ENCODE measurements at regions not wholly inside any gene's neighbourhood (a gene's known extent, or its start where the extent isn't known, plus 50 kb on each side); places are given as distances from the start of the nearest gene placed in this dataset.

GRCh38 chr5:72046106-72046505, 61.2 kb upstream of the MAP1B start:
- WGBS, 2 experiments (ENCODE audit: extremely low coverage in 2 of 2, insufficient read length in 1 of 2) = no CpG with 5 or more reads among the region's 1 CpG
- DNase-seq = no peak
- Histone ChIP-seq H3K56ac (ENCODE audit: extremely low read depth, insufficient read depth, low read length) (no peak overlapping the region), H4K20me1 (ENCODE audit: insufficient read depth, low read length) (no peaks in the 10 kb centered on the region), H3K4me1 (ENCODE audit: control insufficient read depth, insufficient read depth, low read length) (no peaks in the 10 kb centered on the region), H2AFZ (replicated peaks; ENCODE audit: low read length, poor library complexity) (no peak overlapping the region), H2BK15ac (ENCODE audit: low read depth, low read length) (no peak overlapping the region), H4K8ac (ENCODE audit: low read depth in 2 of 2, low read length in 2 of 2) (no peak overlapping the region), H3K27ac (ENCODE audit: insufficient read depth, low read length) (no peak overlapping the region), H3K18ac (ENCODE audit: low read depth, low read length) (no peak overlapping the region), H3K4me2 (ENCODE audit: low read depth, low read length) (no peak overlapping the region), H3K9me3 (ENCODE audit: control insufficient read depth, insufficient read depth, low read length) (no peaks in the 10 kb centered on the region), H3K27me3 (ENCODE audit: control insufficient read depth, insufficient read depth, low read length) (peaks cover 15% of the 10 kb centered on the region), H3K23ac (ENCODE audit: low read depth, low read length) (no peak overlapping the region), H4K5ac (ENCODE audit: low read depth, low read length) (no peak overlapping the region), H4K91ac (ENCODE audit: insufficient read depth, low read depth, low read length) (no peak overlapping the region), H3K9me1 (ENCODE audit: insufficient read depth, low read length) (no peaks in the 10 kb centered on the region), H3K4me3 (ENCODE audit: insufficient read depth, low read depth, low read length) (no peak overlapping the region), H3K36me3 (ENCODE audit: control insufficient read depth, insufficient read depth, low read length) (no peaks in the 10 kb centered on the region), H3K14ac (replicated peaks; ENCODE audit: low read depth, low read length) (no peak overlapping the region), H2AK5ac (ENCODE audit: low read depth, low read length) (no peak overlapping the region), H2BK120ac (ENCODE audit: low read depth, low read length) (no peak overlapping the region), H2BK5ac (ENCODE audit: low read depth, low read length, poor library complexity, severe bottlenecking) (no peak overlapping the region), H2BK20ac (ENCODE audit: low read depth, low read length) (no peak overlapping the region), H3K4ac (ENCODE audit: low read depth, low read length) (no peak overlapping the region), H3K9ac (ENCODE audit: low read depth, low read length) (no peak overlapping the region), H2AK9ac (replicated peaks; ENCODE audit: low read depth, low read length, poor library complexity) (no peak overlapping the region), H3K79me1 (ENCODE audit: low read depth in 1 of 2, low read length in 2 of 2) (no peaks in the 10 kb centered on the region)
- TF ChIP-seq MXI1 (IDR thresholded peaks at IDR 0.05; ENCODE audit: borderline replicate concordance, low read depth, low read length) = no peak
- TF ChIP-seq USF2 (IDR thresholded peaks at IDR 0.05; ENCODE audit: low read depth, low read length) = no peak
- TF ChIP-seq RAD21 (IDR thresholded peaks at IDR 0.05; ENCODE audit: low read length) = no peak
- TF ChIP-seq RCOR1 (IDR thresholded peaks at IDR 0.05; ENCODE audit: insufficient replicate concordance, low read length) = no peak
- no peak for TF ChIP-seq FOS (IDR thresholded peaks at IDR 0.05; ENCODE audit: low read depth, low read length)
- no peak for TF ChIP-seq NFE2L2 (IDR thresholded peaks at IDR 0.05; ENCODE audit: low read depth, low read length)
- no peak for TF ChIP-seq RFX5 (IDR thresholded peaks at IDR 0.05; ENCODE audit: low read depth, low read length)
- TF ChIP-seq BHLHE40 (IDR thresholded peaks at IDR 0.05; ENCODE audit: low read depth, low read length) = no peak
- TF ChIP-seq CEBPB (IDR thresholded peaks at IDR 0.05; ENCODE audit: low read depth, low read length) = no peak
- no peak for TF ChIP-seq SMC3 (IDR thresholded peaks at IDR 0.05; ENCODE audit: low read depth, low read length)
- no peak for TF ChIP-seq CTCF (conservative IDR thresholded peaks at IDR 0.05; ENCODE audit: low read depth, low read length)
- TF ChIP-seq POLR2A (IDR thresholded peaks at IDR 0.05; ENCODE audit: low read depth, low read length) = no peak
- TF ChIP-seq CHD1 (IDR thresholded peaks at IDR 0.05; ENCODE audit: low read depth, low read length) = no peak
- TF ChIP-seq MAFK (IDR thresholded peaks at IDR 0.05; ENCODE audit: low read depth, low read length) = no peak
- no peak for TF ChIP-seq ELK1 (IDR thresholded peaks at IDR 0.05; ENCODE audit: borderline replicate concordance, low read depth, low read length)
- TF ChIP-seq MAZ (IDR thresholded peaks at IDR 0.05; ENCODE audit: borderline replicate concordance, low read depth, low read length) = no peak
- intact Hi-C loops (cut with micrococcal nuclease) (no loop called here), in situ Hi-C loops (cut with MboI; ENCODE audit: low sequenced_read_pairs) (no loop called here), dilution Hi-C loops (cut with HindIII; ENCODE audit: low sequenced_read_pairs, unreplicated experiment) (no loop called here)
- no peak for ATAC-seq (ENCODE audit: low read depth)
- CTCF ChIA-PET = no interaction called here
- POLR2A ChIA-PET (ENCODE audit: unreplicated experiment) = no interaction called here
- BruUV-seq (replicated peaks) = no TSS peak

Data from IMR-90 (cell line).